ENCODE measurements at regions not wholly inside any gene's neighbourhood (a gene's known extent, or its start where the extent isn't known, plus 50 kb on each side); places are given as distances from the start of the nearest gene placed in this dataset.
A peak's percentile ranks its signal among the peaks of the same experiment; 100 is the strongest.

DNA sequence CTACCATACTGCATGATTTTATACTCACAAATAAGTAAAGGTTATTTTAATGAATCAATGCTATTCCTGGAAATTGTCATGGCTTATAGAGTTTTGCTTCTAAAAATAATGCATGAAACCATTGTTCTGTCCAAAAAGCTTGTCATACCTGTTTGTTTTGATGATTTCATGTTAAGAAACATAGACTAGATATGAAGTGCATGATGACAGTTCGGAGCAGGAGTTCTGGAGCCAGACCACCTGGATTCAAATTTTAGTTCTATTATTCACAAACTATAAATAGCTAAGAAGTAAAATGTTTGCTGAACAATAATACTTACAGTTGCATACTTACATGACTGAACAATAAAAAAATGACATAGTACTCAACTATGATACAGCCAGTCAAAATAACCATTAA lies 107.0 kb upstream of the AKR1E2 start:
- H3K4me3 Mint-ChIP-seq (ENCODE audit: low read depth, unreplicated experiment): no peak overlapping the region
- H3K27me3 Mint-ChIP-seq (ENCODE audit: unreplicated experiment): no peaks in the 10 kb centered on the region
- peaks cover 2% of the 10 kb centered on the region for H3K9me3 Mint-ChIP-seq (ENCODE audit: low read depth, unreplicated experiment)
- TF ChIP-seq, protein P1, sequence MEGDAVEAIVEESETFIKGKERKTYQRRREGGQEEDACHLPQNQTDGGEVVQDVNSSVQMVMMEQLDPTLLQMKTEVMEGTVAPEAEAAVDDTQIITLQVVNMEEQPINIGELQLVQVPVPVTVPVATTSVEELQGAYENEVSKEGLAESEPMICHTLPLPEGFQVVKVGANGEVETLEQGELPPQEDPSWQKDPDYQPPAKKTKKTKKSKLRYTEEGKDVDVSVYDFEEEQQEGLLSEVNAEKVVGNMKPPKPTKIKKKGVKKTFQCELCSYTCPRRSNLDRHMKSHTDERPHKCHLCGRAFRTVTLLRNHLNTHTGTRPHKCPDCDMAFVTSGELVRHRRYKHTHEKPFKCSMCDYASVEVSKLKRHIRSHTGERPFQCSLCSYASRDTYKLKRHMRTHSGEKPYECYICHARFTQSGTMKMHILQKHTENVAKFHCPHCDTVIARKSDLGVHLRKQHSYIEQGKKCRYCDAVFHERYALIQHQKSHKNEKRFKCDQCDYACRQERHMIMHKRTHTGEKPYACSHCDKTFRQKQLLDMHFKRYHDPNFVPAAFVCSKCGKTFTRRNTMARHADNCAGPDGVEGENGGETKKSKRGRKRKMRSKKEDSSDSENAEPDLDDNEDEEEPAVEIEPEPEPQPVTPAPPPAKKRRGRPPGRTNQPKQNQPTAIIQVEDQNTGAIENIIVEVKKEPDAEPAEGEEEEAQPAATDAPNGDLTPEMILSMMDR (IDR thresholded peaks at IDR 0.05; ENCODE audit: unreplicated experiment): no peak
- intact Hi-C loops (cut with micrococcal nuclease; ENCODE audit: unreplicated experiment): no loop called here
- no peak for DNase-seq
- peak overlapping the region; percentile 73 for H3K27ac Mint-ChIP-seq (ENCODE audit: unreplicated experiment)
- CTCF ChIA-PET: interaction anchor here (1.4 kb wide), 1 partner anchor 13 kb away, joined by 3 read pairs; no protein-coding TSS in a partner anchor
- H3K36me3 Mint-ChIP-seq (ENCODE audit: insufficient read depth, unreplicated experiment): no peaks in the 10 kb centered on the region
- BruUV-seq (replicated peaks): no TSS peak
- H3K4me1 Mint-ChIP-seq (ENCODE audit: low read depth, unreplicated experiment): peaks cover 33% of the 10 kb centered on the region

DNA sequence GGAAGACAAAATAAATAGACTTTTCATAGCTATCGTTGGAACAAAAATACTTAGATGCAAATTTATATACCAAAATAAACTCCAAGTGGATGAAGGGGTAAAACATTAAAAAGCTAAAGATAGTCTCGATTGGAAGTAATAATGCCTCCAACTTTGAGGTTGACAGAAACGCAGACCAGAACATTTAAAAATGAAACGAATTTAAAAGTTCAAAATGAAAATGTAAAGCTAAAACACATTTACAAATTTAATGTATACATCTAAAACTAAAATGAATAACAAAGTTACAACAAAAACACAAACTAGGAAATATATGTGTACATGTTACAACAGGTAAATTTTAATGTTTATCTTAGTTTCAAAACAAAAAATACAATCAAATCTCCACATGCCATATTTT lies 107.5 kb upstream of the AKR1E2 start:
- CTCF ChIA-PET: interaction anchor here (1.4 kb wide), 1 partner anchor 12 kb away, joined by 3 read pairs; no protein-coding TSS in a partner anchor
- H3K27me3 Mint-ChIP-seq (ENCODE audit: unreplicated experiment): no peaks in the 10 kb centered on the region
- intact Hi-C loops (cut with micrococcal nuclease; ENCODE audit: unreplicated experiment): no loop called here

DNA sequence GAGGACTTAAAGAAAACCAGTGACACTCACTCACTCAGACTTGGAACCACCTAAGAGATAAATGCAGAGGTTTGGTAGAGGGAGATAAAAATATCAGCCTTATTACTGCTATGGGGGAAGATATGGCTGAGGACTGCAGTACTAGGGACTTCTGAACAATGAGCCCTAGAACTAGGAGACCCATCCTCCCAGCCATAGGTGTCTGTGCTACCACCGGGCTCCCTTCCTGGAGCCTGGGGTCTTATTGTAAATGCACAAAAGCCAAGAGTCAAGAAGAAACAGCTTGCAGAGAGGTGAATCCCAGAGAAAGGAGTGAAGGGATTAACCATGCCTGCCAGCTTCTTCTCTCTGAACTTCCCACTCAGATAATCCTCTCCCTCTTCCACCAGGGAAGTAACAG lies 108.3 kb upstream of the AKR1E2 start:
- peaks cover 2% of the 10 kb centered on the region for H3K9me3 Mint-ChIP-seq (ENCODE audit: low read depth, unreplicated experiment)
- CTCF ChIA-PET: no interaction called here
- H3K4me1 Mint-ChIP-seq (ENCODE audit: low read depth, unreplicated experiment): peaks cover 36% of the 10 kb centered on the region
- no TSS peak for BruUV-seq (replicated peaks)
- no peaks in the 10 kb centered on the region for H3K36me3 Mint-ChIP-seq (ENCODE audit: insufficient read depth, unreplicated experiment)
- intact Hi-C loops (cut with micrococcal nuclease; ENCODE audit: unreplicated experiment): no loop called here
- no peak for DNase-seq
- TF ChIP-seq, protein P1 (IDR thresholded peaks at IDR 0.05; ENCODE audit: unreplicated experiment): no peak
- H3K27me3 Mint-ChIP-seq (ENCODE audit: unreplicated experiment): no peaks in the 10 kb centered on the region
- no peak overlapping the region for H3K27ac Mint-ChIP-seq (ENCODE audit: unreplicated experiment)
- H3K4me3 Mint-ChIP-seq (ENCODE audit: low read depth, unreplicated experiment): no peak overlapping the region

More for the DNA sequence above, 107.5 kb upstream of the AKR1E2 start:
- Mint-ChIP-seq H3K4me3 (ENCODE audit: low read depth, unreplicated experiment) (no peak overlapping the region), H3K27ac (ENCODE audit: unreplicated experiment) (no peak overlapping the region), H3K36me3 (ENCODE audit: insufficient read depth, unreplicated experiment) (no peaks in the 10 kb centered on the region), H3K4me1 (ENCODE audit: low read depth, unreplicated experiment) (peaks cover 31% of the 10 kb centered on the region), H3K9me3 (ENCODE audit: low read depth, unreplicated experiment) (peaks cover 2% of the 10 kb centered on the region)
- BruUV-seq (replicated peaks): no TSS peak
- TF ChIP-seq, protein P1 (IDR thresholded peaks at IDR 0.05; ENCODE audit: unreplicated experiment): no peak
- no peak for DNase-seq

DNA sequence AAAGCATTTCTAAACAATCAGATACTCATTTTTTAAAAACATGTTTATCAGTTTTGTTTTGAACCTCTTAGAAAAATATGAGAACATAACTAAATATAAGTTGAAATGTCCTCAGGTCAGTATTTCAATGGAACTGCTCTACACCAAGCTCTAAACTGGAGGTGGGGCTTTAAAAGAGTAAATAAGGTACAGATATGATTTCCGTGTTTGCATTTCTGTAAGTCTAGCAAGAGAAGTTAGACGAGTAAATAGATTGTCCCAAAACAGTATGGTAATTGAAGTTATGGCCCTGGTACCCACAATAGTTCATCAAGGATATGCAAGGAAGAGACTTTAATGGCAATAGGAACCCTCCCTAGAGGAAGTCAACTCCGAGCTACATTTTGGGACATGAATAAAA lies 115.1 kb upstream of the AKR1E2 start:
- H3K4me1 Mint-ChIP-seq (ENCODE audit: low read depth, unreplicated experiment): peaks cover 72% of the 10 kb centered on the region
- H3K4me3 Mint-ChIP-seq (ENCODE audit: low read depth, unreplicated experiment): no peak overlapping the region
- no peak for DNase-seq
- peaks cover 8% of the 10 kb centered on the region for H3K36me3 Mint-ChIP-seq (ENCODE audit: insufficient read depth, unreplicated experiment)
- H3K9me3 Mint-ChIP-seq (ENCODE audit: low read depth, unreplicated experiment): peaks cover 5% of the 10 kb centered on the region
- peak overlapping the region; percentile 5 for H3K27ac Mint-ChIP-seq (ENCODE audit: unreplicated experiment)
- CTCF ChIA-PET: interaction anchor here (0.5 to 1.0 kb wide), 2 partner anchors 12 to 105 kb away, joined by 4 to 5 read pairs; no protein-coding TSS in a partner anchor
- TF ChIP-seq, protein P1 (IDR thresholded peaks at IDR 0.05; ENCODE audit: unreplicated experiment): no peak
- BruUV-seq (replicated peaks): no TSS peak
- no peaks in the 10 kb centered on the region for H3K27me3 Mint-ChIP-seq (ENCODE audit: unreplicated experiment)
- intact Hi-C loops (cut with micrococcal nuclease; ENCODE audit: unreplicated experiment): no loop called here

Data from Calu3 (cell line).